Stimulated activated CD4-positive, alpha-beta T cell treated with anti-CD3 and anti-CD28 coated beads, TNF-alpha, amount 100 ng/mL, for 4 hours (primary cell): ENCODE measurements at regions not wholly inside any gene's neighbourhood (a gene's known extent, or its start where the extent isn't known, plus 50 kb on each side); places are given as distances from the start of the nearest gene placed in this dataset.

Experiments
- DNase-seq, 3 experiments: peaks; one replicate each; pipeline ENCODE4 v3.0.0-alpha.2; 2020; ENCODE audit warnings: low read depth in 3 of 3

GRCh38 chr15:39176030-39176429 is 404.8 kb upstream of the THBS1 start:
- no peak for DNase-seq

GRCh38 chr15:39177561-39177960 is 403.3 kb upstream of the THBS1 start:
- DNase-seq: no peak

GRCh38 chr15:39180030-39180429 is 400.8 kb upstream of the THBS1 start:
- no peak for DNase-seq

GRCh38 chr15:39180483-39180933 is 400.4 kb upstream of the THBS1 start:
- no peak for DNase-seq

GRCh38 chr15:39181056-39181747 is 399.7 kb upstream of the THBS1 start:
- no peak for DNase-seq

GRCh38 chr15:39181940-39182339 is 398.9 kb upstream of the THBS1 start:
- no peak for DNase-seq

GRCh38 chr15:39183164-39183881 is 397.6 kb upstream of the THBS1 start:
- no peak for DNase-seq

GRCh38 chr15:39184701-39185390 is 396.0 kb upstream of the THBS1 start:
- DNase-seq: no peak

GRCh38 chr15:39188314-39188713 is 392.6 kb upstream of the THBS1 start:
- no peak for DNase-seq

- DNase-seq: no peak
Observed at GRCh38 chr15:39188930-39189329, 391.9 kb upstream of the THBS1 start.

GRCh38 chr15:39191871-39192291 is 389.0 kb upstream of the THBS1 start:
- DNase-seq: no peak

- no peak for DNase-seq
Observed at GRCh38 chr15:39192351-39192750, 388.5 kb upstream of the THBS1 start.

- no peak for DNase-seq
Observed at GRCh38 chr15:39192979-39193560, 387.8 kb upstream of the THBS1 start.

- no peak for DNase-seq
Observed at GRCh38 chr15:39193611-39194010, 387.3 kb upstream of the THBS1 start.

GRCh38 chr15:39194106-39194830 is 386.6 kb upstream of the THBS1 start:
- no peak for DNase-seq

GRCh38 chr15:39195961-39196486 is 384.9 kb upstream of the THBS1 start:
- DNase-seq: no peak

GRCh38 chr15:39198044-39199000 is 382.6 kb upstream of the THBS1 start:
- DNase-seq: no peak

- no peak for DNase-seq
Observed at GRCh38 chr15:39199076-39199475, 381.8 kb upstream of the THBS1 start.

GRCh38 chr15:39200586-39200985 is 380.3 kb upstream of the THBS1 start:
- DNase-seq: no peak

- DNase-seq: no peak
Observed at GRCh38 chr15:39202641-39203040, 378.2 kb upstream of the THBS1 start.
